Activated T-cell treated with anti-CD3 and anti-CD28 coated beads, Interleukin-2, amount 50 U/mL, for 72 hours (primary cell): ENCODE measurements at regions not wholly inside any gene's neighbourhood (a gene's known extent, or its start where the extent isn't known, plus 50 kb on each side); places are given as distances from the start of the nearest gene placed in this dataset.
"Not testable (repeated sequence)": the region's sequence is repeated elsewhere in the genome, so short reads cannot be mapped to it uniquely, and the experiment has no call there.

Experiments
- ATAC-seq, 2 donors: fragments of 150-1000 bp; cut with Tn5 transposase; replicated peaks in 1 of 2; 2 replicates each; pipeline ENCODE4 v1.10.0; 2021; ENCODE audit warnings: moderate library complexity in 2 of 2, mild to moderate bottlenecking in 1 of 2
- DNase-seq, 2 donors: peaks; one replicate each; pipeline ENCODE4 v3.0.0; 2021 to 2022; ENCODE audit warnings: mixed read lengths in 1 of 2
- H3K27ac Mint-ChIP-seq: one replicate; pipeline ENCODE4 v1.8.0; 2022; ENCODE audit warnings: mild to moderate bottlenecking, moderate library complexity, mixed read lengths
- H3K27me3 Mint-ChIP-seq: one replicate; pipeline ENCODE4 v1.8.0; 2022; ENCODE audit warnings: low read depth, mixed read lengths
- H3K36me3 Mint-ChIP-seq, 2 donors: one replicate each; pipeline ENCODE4 v1.8.0; 2022; ENCODE audit warnings: mixed read lengths in 2 of 2, mild to moderate bottlenecking in 1 of 2; ENCODE audit not compliant: insufficient read depth in 2 of 2
- H3K4me1 Mint-ChIP-seq: one replicate; pipeline ENCODE4 v1.8.0; 2022; ENCODE audit warnings: low read depth, mixed read lengths
- H3K4me3 Mint-ChIP-seq, 2 donors: one replicate each; pipeline ENCODE4 v1.8.0; 2022; ENCODE audit warnings: mild to moderate bottlenecking in 2 of 2, mixed read lengths in 2 of 2, moderate library complexity in 2 of 2
- H3K9me3 Mint-ChIP-seq, 2 donors: one replicate each; pipeline ENCODE4 v1.8.0; 2022; ENCODE audit warnings: mixed read lengths in 2 of 2

GRCh38 chr15:87675271-87675670, 581.3 kb downstream of the NTRK3 start:
- H3K36me3 Mint-ChIP-seq, result peaks cover 2 to 5% of the 10 kb centered on the region in 2 donors
- no peaks in the 10 kb centered on the region for H3K4me1 Mint-ChIP-seq
- peaks cover 7% of the 10 kb centered on the region for H3K27me3 Mint-ChIP-seq
- no peak overlapping the region for H3K27ac Mint-ChIP-seq
- peaks cover 9 to 24% of the 10 kb centered on the region in 2 donors for H3K9me3 Mint-ChIP-seq
- ATAC-seq, result no peak
- DNase-seq, result no peak
- no peak overlapping the region for H3K4me3 Mint-ChIP-seq

GRCh38 chr15:87672309-87673288, 583.9 kb downstream of the NTRK3 start:
- H3K9me3 Mint-ChIP-seq, result peaks cover 16 to 21% of the 10 kb centered on the region in 2 donors
- no peaks in the 10 kb centered on the region for H3K4me1 Mint-ChIP-seq
- peaks cover 7% of the 10 kb centered on the region for H3K27me3 Mint-ChIP-seq
- no peak overlapping the region for H3K27ac Mint-ChIP-seq
- no peak for ATAC-seq
- H3K36me3 Mint-ChIP-seq, result peaks cover 5 to 7% of the 10 kb centered on the region in 2 donors
- DNase-seq, result no peak
- H3K4me3 Mint-ChIP-seq, result no peak overlapping the region

GRCh38 chr15:87671289-87671688, 585.2 kb downstream of the NTRK3 start:
- peaks cover 10 to 15% of the 10 kb centered on the region in 2 donors for H3K9me3 Mint-ChIP-seq
- peaks cover 7% of the 10 kb centered on the region for H3K27me3 Mint-ChIP-seq
- ATAC-seq (no peak), DNase-seq (no peak)
- H3K27ac Mint-ChIP-seq, result no peak overlapping the region
- peaks cover 2 to 4% of the 10 kb centered on the region in 2 donors for H3K36me3 Mint-ChIP-seq
- H3K4me1 Mint-ChIP-seq, result no peaks in the 10 kb centered on the region
- H3K4me3 Mint-ChIP-seq, result no peak overlapping the region

GRCh38 chr15:87669846-87670245, 586.7 kb downstream of the NTRK3 start:
- H3K27me3 Mint-ChIP-seq, result peaks cover 7% of the 10 kb centered on the region

GRCh38 chr15:87668768-87669564, 587.6 kb downstream of the NTRK3 start:
- H3K9me3 Mint-ChIP-seq, result peaks cover 11 to 12% of the 10 kb centered on the region in 2 donors
- not testable (repeated sequence) for ATAC-seq, H3K27ac Mint-ChIP-seq, H3K4me3 Mint-ChIP-seq, H3K4me1 Mint-ChIP-seq, H3K27me3 Mint-ChIP-seq, H3K36me3 Mint-ChIP-seq, DNase-seq

More at GRCh38 chr15:87669846-87670245, 586.7 kb downstream of the NTRK3 start:
- no peaks in the 10 kb centered on the region for H3K4me1 Mint-ChIP-seq
- DNase-seq (no peak), ATAC-seq (no peak)
- no peak overlapping the region for H3K4me3 Mint-ChIP-seq
- peaks cover 11 to 12% of the 10 kb centered on the region in 2 donors for H3K9me3 Mint-ChIP-seq
- H3K36me3 Mint-ChIP-seq, result peaks cover 2 to 6% of the 10 kb centered on the region in 2 donors
- no peak overlapping the region for H3K27ac Mint-ChIP-seq

GRCh38 chr15:87667643-87668042, 588.9 kb downstream of the NTRK3 start:
- Mint-ChIP-seq H3K36me3 (peaks cover 2 to 6% of the 10 kb centered on the region in 2 donors), H3K4me3 (no peak overlapping the region), H3K9me3 (peaks cover 6 to 12% of the 10 kb centered on the region in 2 donors), H3K27ac (no peak overlapping the region), H3K27me3 (peaks cover 7% of the 10 kb centered on the region), H3K4me1 (no peaks in the 10 kb centered on the region)
- no peak for ATAC-seq
- no peak for DNase-seq

GRCh38 chr15:87662575-87662974, 594.0 kb downstream of the NTRK3 start:
- peaks cover 0 to 2% of the 10 kb centered on the region in 2 donors for H3K9me3 Mint-ChIP-seq
- no peak for ATAC-seq
- peaks cover 0 to 1% of the 10 kb centered on the region in 2 donors for H3K36me3 Mint-ChIP-seq
- H3K4me3 Mint-ChIP-seq, result no peak overlapping the region
- no peaks in the 10 kb centered on the region for H3K27me3 Mint-ChIP-seq
- DNase-seq, result no peak
- H3K4me1 Mint-ChIP-seq, result no peaks in the 10 kb centered on the region
- no peak overlapping the region for H3K27ac Mint-ChIP-seq

GRCh38 chr15:87661454-87662355, 594.8 kb downstream of the NTRK3 start:
- ATAC-seq (no peak), DNase-seq (no peak)
- H3K4me3 Mint-ChIP-seq, result no peak overlapping the region

GRCh38 chr15:87660251-87661129, 596.0 kb downstream of the NTRK3 start:
- Mint-ChIP-seq H3K4me3 (no peak overlapping the region), H3K27me3 (no peaks in the 10 kb centered on the region), H3K27ac (no peak overlapping the region), H3K4me1 (no peaks in the 10 kb centered on the region), H3K36me3 (no peaks in the 10 kb centered on the region), H3K9me3 (no peaks in the 10 kb centered on the region)
- DNase-seq (no peak), ATAC-seq (no peak)

More at GRCh38 chr15:87661454-87662355, 594.8 kb downstream of the NTRK3 start:
- Mint-ChIP-seq H3K27me3 (no peaks in the 10 kb centered on the region), H3K4me1 (no peaks in the 10 kb centered on the region), H3K27ac (no peak overlapping the region), H3K9me3 (peaks cover 0 to 2% of the 10 kb centered on the region in 2 donors), H3K36me3 (peaks cover 0 to 1% of the 10 kb centered on the region in 2 donors)

- H3K9me3 Mint-ChIP-seq, result peaks cover 0 to 2% of the 10 kb centered on the region in 2 donors
- DNase-seq (no peak), ATAC-seq (no peak)
- H3K27ac Mint-ChIP-seq, result no peak overlapping the region
- no peaks in the 10 kb centered on the region for H3K4me1 Mint-ChIP-seq
- no peaks in the 10 kb centered on the region for H3K27me3 Mint-ChIP-seq
- no peak overlapping the region for H3K4me3 Mint-ChIP-seq
- no peaks in the 10 kb centered on the region for H3K36me3 Mint-ChIP-seq
Measured at GRCh38 chr15:87656372-87656771, 600.2 kb downstream of the NTRK3 start.

- Mint-ChIP-seq H3K4me3 (no peak overlapping the region), H3K9me3 (peaks cover 0 to 2% of the 10 kb centered on the region in 2 donors), H3K4me1 (no peaks in the 10 kb centered on the region), H3K27me3 (no peaks in the 10 kb centered on the region), H3K27ac (no peak overlapping the region), H3K36me3 (no peaks in the 10 kb centered on the region)
- ATAC-seq (no peak), DNase-seq (no peak)
Measured at GRCh38 chr15:87653646-87654045, 602.9 kb downstream of the NTRK3 start.
